ENCODE measurements at regions not wholly inside any gene's neighbourhood (a gene's known extent, or its start where the extent isn't known, plus 50 kb on each side); places are given as distances from the start of the nearest gene placed in this dataset.

- WGBS (ENCODE audit: low lambda C conversion rate), result 8% methylated on average over 1 of the region's 1 CpG
- Histone ChIP-seq H3K79me2 (ENCODE audit: insufficient read depth, low read length) (no peaks in the 10 kb centered on the region), H4K20me1 (ENCODE audit: insufficient read depth, low read length) (no peaks in the 10 kb centered on the region), H3K36me3 (replicated peaks in 1 of 2; ENCODE audit: control insufficient read depth in 1 of 2, insufficient read depth in 2 of 2, low read length in 2 of 2) (no peaks in the 10 kb centered on the region), H3K27me3 (ENCODE audit: control insufficient read depth in 1 of 2, insufficient read depth in 2 of 2, low read length in 2 of 2) (no peaks in the 10 kb centered on the region), H2AFZ (ENCODE audit: low read length) (no peak overlapping the region), H3K27ac (ENCODE audit: extremely low read length, insufficient read depth, low read length) (no peak overlapping the region), H3K9me3 (ENCODE audit: low read length) (no peaks in the 10 kb centered on the region), H3K4me1 (ENCODE audit: insufficient read depth, low read length) (no peaks in the 10 kb centered on the region), H3K9ac (ENCODE audit: insufficient read depth, low read depth, low read length) (no peak overlapping the region), H3K4me3 (replicated peaks in 1 of 3; ENCODE audit: insufficient read depth in 1 of 3, low read depth in 2 of 3, low read length in 3 of 3) (no peak overlapping the region), H3K4me2 (ENCODE audit: low read depth, low read length) (no peak overlapping the region)
- in situ Hi-C loops (cut with HindIII; ENCODE audit: extremely low pct_ligation_motif_present, low pct_unique_long_range_greater_than_20kb), result no loop called here
- FAIRE-seq, result no peak
- TF ChIP-seq KLF12 (CRISPR knock-in tag; IDR thresholded peaks at IDR 0.05; ENCODE audit: borderline replicate concordance), result no peak
- no peak for TF ChIP-seq HOMEZ (CRISPR knock-in tag; IDR thresholded peaks at IDR 0.05; ENCODE audit: low read depth)
- no peak for TF ChIP-seq HDAC6 (IDR thresholded peaks at IDR 0.05; ENCODE audit: low read depth, low read length)
- no peak for TF ChIP-seq FOXO1 (CRISPR knock-in tag; IDR thresholded peaks at IDR 0.05)
- no peak for TF ChIP-seq FOXP4 (CRISPR knock-in tag; IDR thresholded peaks at IDR 0.05)
- no peak for TF ChIP-seq ZFP91 (CRISPR knock-in tag; IDR thresholded peaks at IDR 0.05; ENCODE audit: borderline replicate concordance)
- no peak for ATAC-seq
- BruUV-seq (replicated peaks), result no TSS peak
- ChIA-PET CTCF (ENCODE audit: low intra/inter-chr PET ratio, low total read pairs) (no interaction called here), POLR2A (no interaction called here)
- DNase-seq (ENCODE audit: low spot score), result no peak
- intact Hi-C loops (cut with micrococcal nuclease; ENCODE audit: unreplicated experiment), result no loop called here
Observed at GRCh38 chr12:118827047-118827446, 154.3 kb upstream of the SRRM4 start.
